ENCODE measurements at regions not wholly inside any gene's neighbourhood (a gene's known extent, or its start where the extent isn't known, plus 50 kb on each side); places are given as distances from the start of the nearest gene placed in this dataset.

- DNase-seq: no peak
Observed at GRCh38 chr3:82508-82907, 114.1 kb upstream of the CHL1 start.

- DNase-seq: peak; percentile 45
Observed at GRCh38 chr3:83096-83495, 113.5 kb upstream of the CHL1 start.

DNA sequence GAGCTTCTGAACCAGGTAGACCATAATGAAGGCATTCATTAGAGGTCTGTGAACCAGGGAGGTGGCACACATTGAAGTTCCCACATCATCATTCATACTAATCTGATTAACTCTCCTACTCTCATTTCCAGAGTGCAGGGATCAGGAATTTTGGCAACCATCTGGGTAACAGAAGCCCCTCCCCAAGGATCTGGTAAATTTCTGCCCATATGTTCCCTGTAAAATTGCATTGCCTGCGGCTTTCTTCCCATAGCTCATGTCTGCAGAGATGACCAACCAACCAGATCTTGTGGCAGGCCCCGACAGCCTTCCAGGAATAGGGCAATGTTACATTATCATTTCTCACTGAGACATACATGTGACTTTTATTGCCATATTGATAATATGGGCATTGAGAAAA lies 111.4 kb upstream of the CHL1 start:
- peak; percentile 39 for DNase-seq

- no peak for DNase-seq
Observed at GRCh38 chr3:88267-88666, 108.3 kb upstream of the CHL1 start.

DNA sequence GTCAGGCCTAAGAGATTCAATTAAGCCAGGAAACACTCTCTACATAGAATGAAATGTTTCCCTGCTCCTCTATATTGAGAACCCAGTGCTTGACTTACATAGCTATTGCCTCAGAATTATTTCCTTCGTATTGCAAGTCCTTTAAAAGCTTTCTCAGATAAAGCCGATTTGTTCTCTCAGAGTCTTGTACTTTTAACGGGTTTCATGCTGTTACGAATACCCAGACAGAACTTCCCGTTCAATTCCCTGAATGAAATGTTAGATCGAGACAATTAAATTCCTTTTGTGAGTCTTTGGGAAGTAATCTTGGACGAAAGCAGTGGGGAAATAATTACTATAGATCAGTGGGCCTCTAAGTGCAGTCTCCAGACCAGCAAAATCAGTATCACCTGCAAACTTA lies 102.8 kb upstream of the CHL1 start:
- DNase-seq: no peak

DNA sequence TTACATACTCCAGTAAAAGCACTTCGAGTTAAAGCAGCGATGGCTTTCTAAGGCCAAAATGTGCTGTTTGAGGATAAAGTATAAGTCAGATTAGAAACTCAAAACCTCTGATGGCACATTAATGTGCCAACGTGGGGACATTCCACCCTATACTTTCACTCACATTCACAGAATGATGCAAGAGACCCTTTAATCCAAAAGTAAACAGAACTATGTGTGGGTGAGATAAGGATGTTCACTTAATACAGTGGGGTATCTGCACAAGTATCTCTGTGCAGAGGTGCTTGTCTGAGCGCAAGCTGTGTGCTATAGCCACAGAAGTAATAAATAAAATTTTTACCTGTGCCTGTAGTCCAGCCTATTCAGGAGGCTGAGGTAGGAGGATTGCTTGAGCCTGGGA lies 100.3 kb upstream of the CHL1 start:
- no peak for DNase-seq

- no peak for DNase-seq
Observed at GRCh38 chr3:97417-98258, 98.9 kb upstream of the CHL1 start.

DNA sequence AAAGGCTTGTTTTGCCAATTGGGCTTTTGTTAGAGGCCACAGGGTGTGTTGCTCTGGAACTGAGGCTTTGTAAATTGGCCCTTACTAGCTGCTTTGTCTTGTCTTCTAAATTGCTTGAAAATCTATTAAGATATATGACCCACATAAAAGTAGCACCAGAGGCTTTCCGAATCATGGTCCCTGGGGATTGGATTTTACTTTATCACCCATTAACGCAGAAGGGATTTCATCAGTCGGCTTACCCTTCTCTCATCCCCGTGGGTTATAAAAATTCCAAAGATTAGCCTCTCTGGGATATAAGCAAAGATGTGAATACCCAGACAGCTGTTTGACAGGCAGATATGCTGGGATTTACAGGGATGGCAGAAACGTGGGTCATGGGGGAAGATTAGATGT lies 98.3 kb upstream of the CHL1 start:
- DNase-seq: no peak

GRCh38 chr3:99506-99905 lies 97.1 kb upstream of the CHL1 start:
- peak; percentile 61 for DNase-seq

- DNase-seq: no peak
Observed at GRCh38 chr3:102484-102883, 94.1 kb upstream of the CHL1 start.

- no peak for DNase-seq
Observed at GRCh38 chr3:103991-104390, 92.6 kb upstream of the CHL1 start.

DNA sequence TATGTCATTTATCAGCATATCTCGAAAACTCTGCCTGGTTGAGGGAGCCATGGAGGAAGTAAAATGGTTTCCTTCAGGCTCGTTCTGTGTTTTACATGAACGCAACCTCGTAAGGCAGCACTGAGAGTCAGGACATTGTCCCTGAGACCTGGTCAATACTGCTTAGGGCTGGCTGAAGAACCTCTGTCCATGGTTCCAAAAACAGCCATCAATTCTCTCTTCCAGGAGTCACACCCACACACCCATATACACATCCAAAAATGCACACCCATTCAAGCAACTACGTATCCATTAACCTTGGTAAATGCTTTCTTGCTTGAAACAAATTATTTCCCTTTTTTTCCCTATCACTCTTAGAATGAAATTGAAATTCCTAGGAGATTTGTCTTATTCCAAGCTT lies 91.0 kb upstream of the CHL1 start:
- DNase-seq: no peak

GRCh38 chr3:106619-107018 lies 89.9 kb upstream of the CHL1 start:
- no peak for DNase-seq

DNA sequence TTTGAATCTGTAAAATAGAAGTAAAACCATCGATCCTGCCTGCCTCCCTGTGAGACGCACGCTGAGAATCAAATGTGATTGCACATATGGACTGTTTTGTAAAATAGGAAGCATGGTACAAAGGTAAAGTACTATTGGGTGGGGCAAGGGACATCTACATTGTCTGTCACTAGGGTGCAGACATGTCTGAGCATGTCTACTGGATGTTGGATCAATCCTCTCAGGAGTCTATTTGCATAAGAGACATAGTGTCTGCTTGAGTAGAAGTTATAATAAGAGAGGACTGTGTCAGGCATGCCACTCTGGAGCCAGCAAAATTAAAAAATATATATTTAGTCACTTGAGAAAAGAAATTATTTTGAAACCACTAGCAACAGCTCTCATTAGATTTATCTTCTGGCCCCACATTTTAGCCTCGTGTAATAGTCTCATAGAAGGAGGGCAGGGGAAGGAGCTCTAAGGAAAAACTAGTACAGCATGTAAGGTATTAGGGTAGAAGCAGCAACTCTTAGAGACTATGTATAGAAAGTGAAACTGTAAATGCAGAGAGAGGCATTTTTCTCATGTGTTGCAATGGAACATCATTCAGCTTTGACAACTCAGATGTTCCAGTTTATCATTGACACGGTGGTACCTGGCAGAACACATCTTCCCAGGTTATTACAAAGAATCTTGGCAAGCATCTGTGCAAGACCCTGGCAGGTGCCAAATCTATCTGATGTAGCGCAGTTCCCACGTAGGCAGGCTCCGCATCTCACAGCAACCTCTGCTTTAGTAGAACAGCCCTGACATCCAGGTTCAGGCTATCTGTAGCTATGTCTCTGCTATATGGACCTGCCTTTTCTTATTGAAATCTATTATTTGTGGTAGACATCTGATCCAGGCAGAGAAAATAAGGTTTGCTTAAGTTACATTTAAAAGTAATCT lies 85.2 kb upstream of the CHL1 start:
- DNase-seq: peak; percentile 13

GRCh38 chr3:112773-113172 lies 83.8 kb upstream of the CHL1 start:
- DNase-seq: no peak

DNA sequence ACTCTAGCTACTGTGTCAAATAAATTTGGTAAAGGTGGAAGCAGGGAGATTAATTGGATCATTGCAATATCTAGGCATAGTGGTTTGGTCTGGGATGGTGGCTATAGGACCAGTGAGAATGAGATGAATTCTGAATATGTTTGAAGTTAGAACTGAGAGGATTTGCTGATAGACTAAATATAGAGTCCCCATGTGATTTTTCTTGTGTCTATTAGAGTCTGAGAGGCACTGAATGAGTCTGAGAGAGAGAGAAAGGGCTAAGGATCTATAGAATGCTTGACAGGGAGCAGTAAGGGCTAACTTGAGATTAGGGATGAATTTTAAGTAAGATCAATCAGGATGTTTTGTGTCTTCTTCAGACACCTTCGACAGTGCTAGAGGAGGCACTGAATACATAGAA lies 77.9 kb upstream of the CHL1 start:
- no peak for DNase-seq

GRCh38 chr3:123341-123740 lies 73.2 kb upstream of the CHL1 start:
- no peak for DNase-seq

DNA sequence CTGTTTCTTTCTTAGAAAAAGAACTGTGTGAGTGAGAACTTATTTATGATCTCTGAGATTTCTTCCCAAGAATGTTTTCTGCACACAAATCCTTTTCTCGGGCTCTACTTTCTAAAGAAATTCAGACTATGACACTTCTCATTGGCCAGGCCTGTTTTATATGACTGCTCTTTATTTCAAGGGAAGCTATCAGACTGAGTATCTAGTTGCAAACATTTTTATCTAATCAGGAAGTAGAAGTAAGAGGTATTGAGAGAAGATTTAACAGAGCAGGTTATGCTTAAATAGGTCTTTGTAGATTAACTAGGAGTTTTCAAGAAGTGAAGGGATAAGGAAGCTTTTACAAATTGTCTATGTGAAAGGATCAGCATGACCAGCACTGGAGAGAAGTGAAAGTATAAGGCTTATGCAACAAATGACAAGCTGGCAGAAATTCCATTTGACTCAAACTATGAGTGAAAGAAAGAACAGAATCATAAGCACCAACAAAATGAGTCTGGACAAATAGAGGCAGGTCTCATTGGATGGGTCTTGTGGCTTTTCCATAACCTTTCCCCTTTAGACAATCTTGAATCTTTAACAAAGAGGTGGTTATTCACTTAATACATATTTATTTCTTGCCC lies 71.9 kb upstream of the CHL1 start:
- DNase-seq: no peak

- DNase-seq: no peak
Observed at GRCh38 chr3:128515-129172, 67.9 kb upstream of the CHL1 start.

DNA sequence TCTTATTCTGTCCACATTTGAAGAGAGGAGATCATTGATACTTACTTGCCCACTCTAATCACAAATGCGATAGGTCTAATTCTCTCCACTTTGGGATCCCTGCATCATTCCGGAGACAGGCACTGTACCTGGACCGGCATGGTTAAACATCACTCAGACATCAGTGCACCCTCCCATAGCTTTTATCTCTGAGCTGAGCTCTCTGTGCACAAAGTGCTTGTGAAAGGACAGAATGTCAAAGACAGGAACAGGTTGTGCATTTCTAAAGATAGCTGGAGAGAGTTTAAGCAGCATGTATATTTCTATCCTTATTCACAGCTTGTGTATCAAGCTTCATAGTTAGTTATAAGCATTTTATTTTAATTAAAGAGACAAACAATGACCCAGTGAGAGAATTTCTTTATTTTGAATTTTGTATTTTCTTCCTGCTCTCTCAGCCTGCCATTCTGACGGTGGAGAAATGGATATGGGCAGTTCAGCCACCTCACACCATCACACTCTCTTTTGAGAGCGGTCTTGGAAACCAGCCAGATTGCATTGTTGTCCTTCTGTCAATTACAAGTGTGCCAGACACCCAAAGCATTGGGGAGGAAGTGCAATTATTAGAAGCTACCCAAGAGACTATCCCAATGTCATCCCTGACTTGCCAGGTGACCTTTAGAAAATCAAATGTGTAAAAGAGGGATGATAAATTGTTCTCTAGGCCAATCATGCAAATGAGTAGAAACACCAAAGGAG lies 65.2 kb upstream of the CHL1 start:
- DNase-seq: no peak

GRCh38 chr3:132378-132777 lies 64.2 kb upstream of the CHL1 start:
- no peak for DNase-seq

DNA sequence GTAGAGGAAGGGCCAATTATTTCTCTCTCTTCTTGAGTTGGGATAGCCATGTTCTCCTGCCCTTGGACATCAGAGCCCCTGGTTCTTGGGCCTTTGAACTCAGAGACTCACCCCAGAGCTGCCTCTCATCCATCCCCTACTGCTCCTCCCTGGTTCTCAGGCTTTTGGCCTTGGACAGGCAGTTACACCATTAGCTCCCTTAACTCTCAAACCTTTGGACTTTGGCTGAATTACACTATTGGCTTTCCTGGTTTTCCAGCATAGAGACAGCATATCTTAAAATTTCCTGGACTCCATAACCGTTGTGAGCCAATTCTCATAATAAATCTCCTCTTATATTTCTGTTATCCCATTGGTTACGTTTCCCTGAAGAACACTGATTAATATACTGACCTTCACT lies 63.7 kb upstream of the CHL1 start:
- no peak for DNase-seq
